ENCODE measurements at regions not wholly inside any gene's neighbourhood (a gene's known extent, or its start where the extent isn't known, plus 50 kb on each side); places are given as distances from the start of the nearest gene placed in this dataset.

DNA sequence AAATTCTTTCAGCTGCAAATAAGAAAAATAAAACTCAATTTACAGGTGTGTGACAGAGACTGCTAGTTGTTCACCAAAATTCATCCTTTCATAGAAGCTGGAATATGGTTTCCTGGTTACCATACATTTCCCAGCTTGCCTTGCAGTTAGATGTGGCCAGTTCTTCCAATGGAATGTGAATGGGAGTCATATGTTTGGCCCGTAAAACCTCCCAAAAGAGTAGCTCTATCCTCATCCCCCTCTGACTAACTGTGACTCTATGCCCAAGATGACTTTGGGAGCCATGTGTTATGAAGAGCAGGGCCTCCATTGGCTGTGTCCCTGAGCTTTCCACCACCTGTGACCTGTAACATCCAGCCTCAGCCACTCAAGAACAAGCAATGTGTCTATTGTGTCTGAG, 90.6 kb upstream of the NGF start:
- no peaks in the 10 kb centered on the region for H4K20me1 ChIP-seq (ENCODE audit: insufficient read depth, low read length)

DNA sequence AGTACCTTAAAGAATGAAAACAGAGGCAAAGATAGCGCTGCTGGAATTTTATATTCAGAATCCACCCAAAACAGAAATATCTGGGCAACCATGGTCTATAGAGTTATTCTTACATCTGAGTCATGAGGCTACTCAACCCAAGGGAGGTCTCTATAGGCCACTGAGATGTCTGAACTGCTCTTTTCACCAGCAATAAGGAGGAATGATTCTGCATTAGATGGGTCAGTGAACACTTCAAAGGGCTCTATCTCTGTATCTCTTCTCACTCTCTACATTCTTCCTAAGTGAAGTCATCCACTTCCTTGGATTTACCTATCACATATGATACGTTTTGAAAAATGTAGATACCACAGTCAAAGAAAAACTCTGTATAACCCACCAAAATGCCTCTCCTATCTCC, 90.2 kb upstream of the NGF start:
- no peaks in the 10 kb centered on the region for H3F3A ChIP-seq (ENCODE audit: insufficient read depth, low read length)
- no peaks in the 10 kb centered on the region for H4K20me1 ChIP-seq (ENCODE audit: insufficient read depth, low read length)
- no peak overlapping the region for H3K4me2 ChIP-seq (ENCODE audit: low read length)
- H2AFZ ChIP-seq (ENCODE audit: low read length), result no peak overlapping the region
- H3K4me1 ChIP-seq (ENCODE audit: insufficient read depth, low read length, severe bottlenecking), result no peaks in the 10 kb centered on the region
- H3K27ac ChIP-seq (ENCODE audit: low read depth, low read length, poor library complexity, severe bottlenecking), result no peak overlapping the region
- no peak for TF ChIP-seq EZH2 (IDR thresholded peaks at IDR 0.05; ENCODE audit: borderline replicate concordance, low read length)
- TF ChIP-seq, protein P1, sequence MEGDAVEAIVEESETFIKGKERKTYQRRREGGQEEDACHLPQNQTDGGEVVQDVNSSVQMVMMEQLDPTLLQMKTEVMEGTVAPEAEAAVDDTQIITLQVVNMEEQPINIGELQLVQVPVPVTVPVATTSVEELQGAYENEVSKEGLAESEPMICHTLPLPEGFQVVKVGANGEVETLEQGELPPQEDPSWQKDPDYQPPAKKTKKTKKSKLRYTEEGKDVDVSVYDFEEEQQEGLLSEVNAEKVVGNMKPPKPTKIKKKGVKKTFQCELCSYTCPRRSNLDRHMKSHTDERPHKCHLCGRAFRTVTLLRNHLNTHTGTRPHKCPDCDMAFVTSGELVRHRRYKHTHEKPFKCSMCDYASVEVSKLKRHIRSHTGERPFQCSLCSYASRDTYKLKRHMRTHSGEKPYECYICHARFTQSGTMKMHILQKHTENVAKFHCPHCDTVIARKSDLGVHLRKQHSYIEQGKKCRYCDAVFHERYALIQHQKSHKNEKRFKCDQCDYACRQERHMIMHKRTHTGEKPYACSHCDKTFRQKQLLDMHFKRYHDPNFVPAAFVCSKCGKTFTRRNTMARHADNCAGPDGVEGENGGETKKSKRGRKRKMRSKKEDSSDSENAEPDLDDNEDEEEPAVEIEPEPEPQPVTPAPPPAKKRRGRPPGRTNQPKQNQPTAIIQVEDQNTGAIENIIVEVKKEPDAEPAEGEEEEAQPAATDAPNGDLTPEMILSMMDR (IDR thresholded peaks at IDR 0.05; ENCODE audit: low read length), result no peak
- H3K27me3 ChIP-seq (ENCODE audit: insufficient read depth, low read length), result no peaks in the 10 kb centered on the region
- H3K4me3 ChIP-seq (ENCODE audit: low read depth, low read length, poor library complexity, severe bottlenecking), result no peak overlapping the region
- no peaks in the 10 kb centered on the region for H3K36me3 ChIP-seq (ENCODE audit: insufficient read depth, low read length)
- no peaks in the 10 kb centered on the region for H3K9me3 ChIP-seq (ENCODE audit: low read length)
- H3K9me2 ChIP-seq (ENCODE audit: low read depth, low read length), result no peaks in the 10 kb centered on the region
- H3K9ac ChIP-seq (ENCODE audit: low read length), result no peak overlapping the region
- no peaks in the 10 kb centered on the region for H3K79me2 ChIP-seq (ENCODE audit: insufficient read depth, low read length)

More for the DNA sequence above, 90.6 kb upstream of the NGF start:
- H3K9me3 ChIP-seq (ENCODE audit: low read length), result no peaks in the 10 kb centered on the region
- no peak for TF ChIP-seq EZH2 (IDR thresholded peaks at IDR 0.05; ENCODE audit: borderline replicate concordance, low read length)
- TF ChIP-seq, protein P1 (IDR thresholded peaks at IDR 0.05; ENCODE audit: low read length), result no peak
- H3K9ac ChIP-seq (ENCODE audit: low read length), result no peak overlapping the region
- H3F3A ChIP-seq (ENCODE audit: insufficient read depth, low read length), result no peaks in the 10 kb centered on the region
- no peaks in the 10 kb centered on the region for H3K27me3 ChIP-seq (ENCODE audit: insufficient read depth, low read length)
- no peak overlapping the region for H3K27ac ChIP-seq (ENCODE audit: low read depth, low read length, poor library complexity, severe bottlenecking)
- no peak overlapping the region for H3K4me2 ChIP-seq (ENCODE audit: low read length)
- no peaks in the 10 kb centered on the region for H3K9me2 ChIP-seq (ENCODE audit: low read depth, low read length)
- H3K4me1 ChIP-seq (ENCODE audit: insufficient read depth, low read length, severe bottlenecking), result no peaks in the 10 kb centered on the region
- no peak overlapping the region for H3K4me3 ChIP-seq (ENCODE audit: low read depth, low read length, poor library complexity, severe bottlenecking)
- H3K36me3 ChIP-seq (ENCODE audit: insufficient read depth, low read length), result no peaks in the 10 kb centered on the region
- H2AFZ ChIP-seq (ENCODE audit: low read length), result no peak overlapping the region
- no peaks in the 10 kb centered on the region for H3K79me2 ChIP-seq (ENCODE audit: insufficient read depth, low read length)

DNA sequence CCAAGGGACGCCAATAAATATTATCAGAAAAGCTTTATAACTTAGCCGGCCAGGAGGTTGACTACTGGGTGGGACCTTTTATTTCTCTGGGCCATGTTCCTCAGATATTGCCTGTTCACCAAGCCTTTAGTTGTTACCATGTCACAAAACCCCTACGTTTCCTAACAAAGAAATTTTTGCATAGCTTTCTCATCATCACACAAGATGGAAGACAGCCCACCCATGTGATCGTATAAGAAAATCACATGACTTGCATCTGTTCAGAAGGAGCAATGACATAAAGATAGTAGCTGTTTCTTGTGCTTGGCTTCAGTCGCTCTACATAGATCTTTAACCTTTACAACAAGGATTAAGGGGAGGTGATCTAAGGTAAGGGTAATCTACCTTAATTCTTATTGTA, 88.9 kb upstream of the NGF start:
- no peak overlapping the region for H3K9ac ChIP-seq (ENCODE audit: low read length)
- no peak overlapping the region for H2AFZ ChIP-seq (ENCODE audit: low read length)
- no peaks in the 10 kb centered on the region for H4K20me1 ChIP-seq (ENCODE audit: insufficient read depth, low read length)
- H3K9me3 ChIP-seq (ENCODE audit: low read length), result no peaks in the 10 kb centered on the region
- no peaks in the 10 kb centered on the region for H3K27me3 ChIP-seq (ENCODE audit: insufficient read depth, low read length)
- H3K4me1 ChIP-seq (ENCODE audit: insufficient read depth, low read length, severe bottlenecking), result no peaks in the 10 kb centered on the region
- no peaks in the 10 kb centered on the region for H3K79me2 ChIP-seq (ENCODE audit: insufficient read depth, low read length)
- H3K36me3 ChIP-seq (ENCODE audit: insufficient read depth, low read length), result no peaks in the 10 kb centered on the region
- no peak overlapping the region for H3K27ac ChIP-seq (ENCODE audit: low read depth, low read length, poor library complexity, severe bottlenecking)
- H3K4me2 ChIP-seq (ENCODE audit: low read length), result no peak overlapping the region
- no peaks in the 10 kb centered on the region for H3K9me2 ChIP-seq (ENCODE audit: low read depth, low read length)
- H3K4me3 ChIP-seq (ENCODE audit: low read depth, low read length, poor library complexity, severe bottlenecking), result no peak overlapping the region
- TF ChIP-seq, protein P1 (IDR thresholded peaks at IDR 0.05; ENCODE audit: low read length), result no peak
- no peak for TF ChIP-seq EZH2 (IDR thresholded peaks at IDR 0.05; ENCODE audit: borderline replicate concordance, low read length)
- H3F3A ChIP-seq (ENCODE audit: insufficient read depth, low read length), result no peaks in the 10 kb centered on the region

Data from OCI-LY1 (cell line).